Spleen (tissue), 11 donors: ENCODE measurements at regions not wholly inside any gene's neighbourhood (a gene's known extent, or its start where the extent isn't known, plus 50 kb on each side); places are given as distances from the start of the nearest gene placed in this dataset.

Experiments
- DNase-seq: peaks from one replicate; pipeline ENCODE4 v3.0.0-alpha.2; 2020
- H3K27ac ChIP-seq, 8 donors: fragments of 200-600 bp; sonication (generic) in 7 of 8; 1 replicate in 4 of 8; 2 replicates in 4 of 8; pipeline versions ENCODE4 v1.5.0 to v1.8.0; 2016 to 2021; ENCODE audit warnings: inconsistent platforms in 4 of 8, mild to moderate bottlenecking in 4 of 8, moderate library complexity in 1 of 8
- H3K27me3 ChIP-seq, 7 donors: fragments of 200-600 bp; sonication (generic) in 6 of 7; replicated peaks in 1 of 7; 1 replicate in 4 of 7; 2 replicates in 3 of 7; pipeline versions ENCODE4 v1.5.0 to v1.8.0; 2016 to 2021; ENCODE audit warnings: inconsistent platforms in 3 of 7, mild to moderate bottlenecking in 1 of 7
- H3K36me3 ChIP-seq, 6 donors: fragments of 200-600 bp; sonication (generic) in 5 of 6; 1 replicate in 4 of 6; 2 replicates in 2 of 6; pipeline versions ENCODE4 v1.5.0 to v1.8.0; 2016 to 2021; ENCODE audit warnings: inconsistent platforms in 2 of 6
- H3K4me1 ChIP-seq, 6 donors: fragments of 200-600 bp; sonication (generic) in 5 of 6; 1 replicate in 3 of 6; 2 replicates in 3 of 6; pipeline versions ENCODE4 v1.5.0 to v1.8.0; 2016 to 2021; ENCODE audit warnings: inconsistent platforms in 3 of 6
- H3K4me3 ChIP-seq, 8 donors: fragments of 200-600 bp; sonication (generic) in 7 of 8; 1 replicate in 4 of 8; 2 replicates in 4 of 8; pipeline versions ENCODE4 v1.5.0 to v1.8.0; 2016 to 2021; ENCODE audit warnings: inconsistent platforms in 4 of 8, mild to moderate bottlenecking in 4 of 8, moderate library complexity in 2 of 8
- H3K9me3 ChIP-seq, 8 donors: fragments of 200-600 bp; sonication (generic) in 7 of 8; 1 replicate in 4 of 8; 2 replicates in 4 of 8; pipeline versions ENCODE4 v1.5.0 to v1.8.0; 2016 to 2021; ENCODE audit warnings: inconsistent platforms in 4 of 8
- POLR2A ChIP-seq, 3 donors: fragments of 450-650 bp; IDR thresholded peaks; one replicate each; pipeline ENCODE4 v1.5.1; 2017; ENCODE audit warnings: antibody characterized with exemption in 3 of 3, mild to moderate bottlenecking in 1 of 3
- POLR2AphosphoS5 ChIP-seq, 3 donors: sonication (generic); formaldehyde crosslinking; IDR thresholded peaks; one replicate each; pipeline ENCODE4 v1.5.1; 2017; ENCODE audit warnings: antibody characterized with exemption in 3 of 3
- WGBS, 5 donors: extraction: QIAGEN DNeasy Blood & Tissue Kit in 3 of 5; methylation state at CpG; one replicate each; pipeline versions ENCODE4 v1.1.5 to v1.1.7; 2013 to 2018; 5-methylcytosine and 5-hydroxymethylcytosine counted together
- intact Hi-C: fragments of 100-400 bp; cut with DNase I; formaldehyde crosslinking; loops from one replicate; pipeline ENCODE4 v1.15.0; 2023; ENCODE audit warnings: low total_unique reads
- TF ChIP-seq, protein P1 (sequence below), 11 experiments: fragments of 200-600 bp in 7 of 11; fragments of 450-650 bp in 4 of 11; sonication (generic) in 4 of 11; IDR thresholded peaks in 8 of 11; conservative IDR thresholded peaks in 3 of 11; 1 replicate in 7 of 11; 2 replicates in 4 of 11; pipeline versions ENCODE4 v1.4.0 to v1.8.0; 2016 to 2021; ENCODE audit warnings: antibody characterized with exemption in 11 of 11, inconsistent platforms in 4 of 11, mild to moderate bottlenecking in 1 of 11
- donor health status: healthy with polysubstance abuse.
- donor health status: DM: no; HTN: no; CAD: no; lungs with moderate emphysema.
- donor health status: DM: no; HTN: no; CAD: no.
- donor health status: Bipolar disorder and iron deficiency.
- donor health status: healthy.
- donor health status: DM: no; HTN: no; CAD: no.
- donor health status: DM: yes; HTN: yes; CAD: no.

DNA sequence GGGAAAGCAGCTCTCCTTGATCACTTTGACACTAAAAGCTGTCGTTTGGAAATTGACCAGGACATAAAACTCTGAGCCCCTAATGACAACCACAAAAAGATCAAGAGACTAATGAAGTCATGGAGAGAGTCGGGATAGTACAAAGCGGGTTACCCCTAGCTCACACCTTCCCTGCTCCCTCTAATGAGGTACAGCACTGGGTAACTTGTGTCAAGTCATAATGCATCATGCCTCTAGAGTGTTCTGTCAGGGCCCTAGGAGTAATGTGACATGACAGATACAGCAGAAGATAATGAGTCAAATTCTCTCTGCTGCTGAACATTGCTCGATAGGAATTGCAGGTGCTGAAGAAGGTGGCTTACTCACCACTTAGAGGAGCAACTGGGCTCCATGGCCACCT lies 130.7 kb downstream of the AQP4 start:
- TF ChIP-seq, protein P1, sequence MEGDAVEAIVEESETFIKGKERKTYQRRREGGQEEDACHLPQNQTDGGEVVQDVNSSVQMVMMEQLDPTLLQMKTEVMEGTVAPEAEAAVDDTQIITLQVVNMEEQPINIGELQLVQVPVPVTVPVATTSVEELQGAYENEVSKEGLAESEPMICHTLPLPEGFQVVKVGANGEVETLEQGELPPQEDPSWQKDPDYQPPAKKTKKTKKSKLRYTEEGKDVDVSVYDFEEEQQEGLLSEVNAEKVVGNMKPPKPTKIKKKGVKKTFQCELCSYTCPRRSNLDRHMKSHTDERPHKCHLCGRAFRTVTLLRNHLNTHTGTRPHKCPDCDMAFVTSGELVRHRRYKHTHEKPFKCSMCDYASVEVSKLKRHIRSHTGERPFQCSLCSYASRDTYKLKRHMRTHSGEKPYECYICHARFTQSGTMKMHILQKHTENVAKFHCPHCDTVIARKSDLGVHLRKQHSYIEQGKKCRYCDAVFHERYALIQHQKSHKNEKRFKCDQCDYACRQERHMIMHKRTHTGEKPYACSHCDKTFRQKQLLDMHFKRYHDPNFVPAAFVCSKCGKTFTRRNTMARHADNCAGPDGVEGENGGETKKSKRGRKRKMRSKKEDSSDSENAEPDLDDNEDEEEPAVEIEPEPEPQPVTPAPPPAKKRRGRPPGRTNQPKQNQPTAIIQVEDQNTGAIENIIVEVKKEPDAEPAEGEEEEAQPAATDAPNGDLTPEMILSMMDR (IDR thresholded peaks at IDR 0.05 in 8 of 11, conservative IDR thresholded peaks at IDR 0.05 in 3 of 11), result no peak
- no peak for TF ChIP-seq POLR2AphosphoS5 (IDR thresholded peaks at IDR 0.05)
- no peak for TF ChIP-seq POLR2A (IDR thresholded peaks at IDR 0.05)
- intact Hi-C loops, result loop anchor here (5.0 kb wide), 1 partner anchor 72 kb away; no protein-coding TSS in a partner anchor
- WGBS, 5 donors, result 49 to 77% (median 74%) methylated on average over 4 of the region's 4 CpGs
- Histone ChIP-seq H3K36me3 (no peaks in the 10 kb centered on the region), H3K27me3 (no peaks in the 10 kb centered on the region), H3K4me3 (no peak overlapping the region), H3K27ac (no peak overlapping the region), H3K4me1 (no peaks in the 10 kb centered on the region), H3K9me3 (no peaks in the 10 kb centered on the region)
- no peak for DNase-seq

DNA sequence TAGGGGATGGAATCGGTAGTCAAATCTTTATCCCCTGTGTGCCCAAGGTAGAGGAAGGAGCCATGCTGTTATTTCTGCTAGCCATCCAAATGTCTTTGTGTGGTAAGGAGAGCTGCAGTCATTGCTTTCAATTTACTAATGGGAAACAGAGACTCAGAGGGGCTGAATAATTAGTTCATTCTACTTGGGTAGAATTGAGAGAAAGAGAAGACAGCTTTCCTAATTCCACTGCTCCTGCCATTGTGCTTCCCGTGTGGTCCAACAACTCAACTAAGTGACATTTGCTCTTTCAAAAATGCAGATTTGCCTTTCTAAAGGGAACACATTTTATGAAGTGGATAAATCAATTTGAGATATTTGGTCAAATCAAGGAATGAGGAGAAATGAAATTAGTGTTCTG lies 136.1 kb downstream of the AQP4 start:
- intact Hi-C loops, result no loop called here
- no peak overlapping the region for H3K27ac ChIP-seq
- no peaks in the 10 kb centered on the region for H3K4me1 ChIP-seq
- no peak for DNase-seq
- 90 to 96% (median 94%) methylated on average over 2 of the region's 2 CpGs for WGBS, 5 donors
- H3K4me3 ChIP-seq, result no peak overlapping the region
- H3K27me3 ChIP-seq, result no peaks in the 10 kb centered on the region
- no peak for TF ChIP-seq POLR2AphosphoS5 (IDR thresholded peaks at IDR 0.05)
- TF ChIP-seq, protein P1 (IDR thresholded peaks at IDR 0.05 in 8 of 11, conservative IDR thresholded peaks at IDR 0.05 in 3 of 11), result no peak
- no peak for TF ChIP-seq POLR2A (IDR thresholded peaks at IDR 0.05)
- H3K9me3 ChIP-seq, result no peaks in the 10 kb centered on the region
- H3K36me3 ChIP-seq, result no peaks in the 10 kb centered on the region

DNA sequence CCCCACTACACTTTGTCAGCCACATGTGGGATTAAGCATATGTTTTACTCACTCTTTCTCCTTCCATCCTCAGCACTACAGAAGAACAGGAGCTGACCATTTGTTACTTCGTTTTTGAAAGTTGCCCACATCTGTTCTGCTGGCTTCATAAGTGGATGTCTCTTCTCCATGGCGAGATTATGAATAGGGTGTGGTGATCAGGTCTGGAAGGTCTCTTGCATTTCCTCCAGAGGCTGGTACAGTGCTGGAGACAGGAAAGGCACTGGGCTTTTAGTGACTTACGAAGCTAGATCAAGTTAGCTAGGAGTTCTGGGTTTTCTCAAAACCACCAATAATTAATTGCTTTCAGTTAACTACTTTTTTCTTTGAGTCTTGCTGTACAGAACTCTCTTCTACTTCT lies 136.5 kb downstream of the AQP4 start:
- TF ChIP-seq, protein P1 (IDR thresholded peaks at IDR 0.05 in 8 of 11, conservative IDR thresholded peaks at IDR 0.05 in 3 of 11), result no peak
- TF ChIP-seq POLR2A (IDR thresholded peaks at IDR 0.05) (no peak), POLR2AphosphoS5 (IDR thresholded peaks at IDR 0.05) (no peak)
- H3K36me3 ChIP-seq, result no peaks in the 10 kb centered on the region
- no peaks in the 10 kb centered on the region for H3K9me3 ChIP-seq
- no peak overlapping the region for H3K4me3 ChIP-seq
- intact Hi-C loops, result no loop called here
- no peaks in the 10 kb centered on the region for H3K4me1 ChIP-seq
- no peak for DNase-seq
- H3K27ac ChIP-seq, result no peak overlapping the region
- 62 to 80% (median 71%) methylated on average over 3 of the region's 3 CpGs for WGBS, 5 donors
- no peaks in the 10 kb centered on the region for H3K27me3 ChIP-seq

DNA sequence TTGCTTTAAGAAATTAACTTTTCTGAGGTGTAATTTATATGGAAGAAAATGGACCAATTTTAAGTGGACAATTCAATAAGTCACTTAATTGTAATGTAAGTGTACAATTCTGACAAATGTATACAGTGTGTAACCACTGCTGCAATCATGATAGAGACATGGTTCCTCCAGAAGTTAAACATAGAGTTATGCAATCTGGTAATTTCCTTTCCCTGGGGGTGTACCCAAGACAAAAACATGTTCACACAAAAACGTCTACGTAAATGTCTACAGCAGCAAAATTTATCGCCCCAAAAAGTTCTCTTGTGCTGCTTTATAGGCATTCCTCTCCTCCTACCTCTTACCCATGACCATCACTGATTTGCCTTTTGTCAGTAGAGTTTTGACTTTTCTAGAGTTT lies 141.5 kb downstream of the AQP4 start:
- DNase-seq, result no peak
- intact Hi-C loops, result no loop called here
- H3K4me3 ChIP-seq, result no peak overlapping the region
- no peaks in the 10 kb centered on the region for H3K27me3 ChIP-seq
- TF ChIP-seq POLR2AphosphoS5 (IDR thresholded peaks at IDR 0.05) (no peak), POLR2A (IDR thresholded peaks at IDR 0.05) (no peak)
- TF ChIP-seq, protein P1 (IDR thresholded peaks at IDR 0.05 in 8 of 11, conservative IDR thresholded peaks at IDR 0.05 in 3 of 11), result no peak
- H3K36me3 ChIP-seq, result no peaks in the 10 kb centered on the region
- peaks cover 0 to 4% (median 0%) of the 10 kb centered on the region in 6 donors for H3K4me1 ChIP-seq
- H3K27ac ChIP-seq, result no peak overlapping the region
- no peaks in the 10 kb centered on the region for H3K9me3 ChIP-seq
- WGBS, 5 donors, result 51 to 83% (median 68%) methylated on average over 3 of the region's 3 CpGs
